ENCODE measurements at regions not wholly inside any gene's neighbourhood (a gene's known extent, or its start where the extent isn't known, plus 50 kb on each side); places are given as distances from the start of the nearest gene placed in this dataset.

GRCh38 chrX:39875834-39876628 is 221.7 kb downstream of the BCOR start:
- Histone ChIP-seq H3T11ph (ENCODE audit: low read length) (no peak overlapping the region), H2BK120ac (ENCODE audit: low read depth, low read length, poor library complexity, severe bottlenecking) (no peak overlapping the region), H4K91ac (ENCODE audit: insufficient read length, low read depth, low read length) (no peak overlapping the region)

More at GRCh38 chrX:39875834-39876628, 221.7 kb downstream of the BCOR start:
- Histone ChIP-seq H3K23ac (ENCODE audit: insufficient read length, low read depth, low read length) (no peak overlapping the region), H3K18ac (ENCODE audit: insufficient read length, low read depth, low read length) (no peak overlapping the region), H3K4me2 (ENCODE audit: insufficient read depth, insufficient read length, low read length) (no peak overlapping the region), H3K27me3 (ENCODE audit: insufficient read depth, low read length) (no peaks in the 10 kb centered on the region), H2BK20ac (ENCODE audit: low read depth, low read length, poor library complexity, severe bottlenecking) (no peak overlapping the region), H2BK5ac (ENCODE audit: insufficient read length, low read length) (no peak overlapping the region), H2BK12ac (ENCODE audit: insufficient read length, low read depth, low read length) (no peak overlapping the region), H3K9ac (ENCODE audit: extremely low read depth, insufficient read length, low read length) (no peak overlapping the region), H3K79me2 (ENCODE audit: insufficient read depth, low read length) (no peaks in the 10 kb centered on the region), H4K8ac (replicated peaks; ENCODE audit: insufficient read length, low read depth, low read length) (no peak overlapping the region), H2AK5ac (ENCODE audit: insufficient read length, low read length) (no peak overlapping the region), H2BK15ac (ENCODE audit: low read depth, low read length) (no peak overlapping the region), H3K9me3 (ENCODE audit: control insufficient read depth, low read depth, low read length) (no peaks in the 10 kb centered on the region), H3K4ac (ENCODE audit: low read depth, low read length) (no peak overlapping the region), H3K27ac (ENCODE audit: insufficient read length, low read depth, low read length) (no peak overlapping the region), H3K56ac (ENCODE audit: insufficient read length, low read depth, low read length) (no peak overlapping the region), H3K79me1 (ENCODE audit: insufficient read depth, low read depth, low read length, poor library complexity, severe bottlenecking) (no peaks in the 10 kb centered on the region), H2AFZ (ENCODE audit: low read length) (no peak overlapping the region), H4K5ac (ENCODE audit: insufficient read length, low read depth, low read length) (no peak overlapping the region), H4K20me1 (ENCODE audit: control insufficient read depth, insufficient read depth, insufficient read length) (no peaks in the 10 kb centered on the region), H3K23me2 (ENCODE audit: insufficient read length, low read depth, low read length, poor library complexity, severe bottlenecking) (no peaks in the 10 kb centered on the region), H3K14ac (ENCODE audit: insufficient read depth, low read length) (no peak overlapping the region), H3K4me1 (ENCODE audit: insufficient read depth, low read length) (peaks cover 3% of the 10 kb centered on the region; the same call in 1 of the 2 replicates)
- no CpG with 5 or more reads among the region's 15 CpGs for WGBS (ENCODE audit: extremely low coverage, insufficient read length, low lambda C conversion rate)
- TF ChIP-seq CTCF (conservative IDR thresholded peaks at IDR 0.05), result no peak
- peaks cover 70 to 72% of the 10 kb centered on the region in 2 experiments for H3K9me3 Mint-ChIP-seq
- H3K4me3 Mint-ChIP-seq, result no peak overlapping the region
- no peak for DNase-seq
- no peak overlapping the region; a peak in 1 of 7 replicates for H3K27ac Mint-ChIP-seq
- peaks cover 6 to 21% of the 10 kb centered on the region in 2 experiments for H3K4me1 Mint-ChIP-seq
- H3K27me3 Mint-ChIP-seq (ENCODE audit: low read depth), result peaks cover 12% of the 10 kb centered on the region
- H3K36me3 Mint-ChIP-seq (ENCODE audit: insufficient read depth in 1 of 3, low read depth in 3 of 3), result 0 out of 7 replicates have a peak, but pooled peaks cover 0 to 2% (median under 1%) of the 10 kb centered on the region in 3 experiments

All from H9 (cell line).